ENCODE measurements at regions not wholly inside any gene's neighbourhood (a gene's known extent, or its start where the extent isn't known, plus 50 kb on each side); places are given as distances from the start of the nearest gene placed in this dataset.
"Not testable (repeated sequence)": the region's sequence is repeated elsewhere in the genome, so short reads cannot be mapped to it uniquely, and the experiment has no call there.

DNA sequence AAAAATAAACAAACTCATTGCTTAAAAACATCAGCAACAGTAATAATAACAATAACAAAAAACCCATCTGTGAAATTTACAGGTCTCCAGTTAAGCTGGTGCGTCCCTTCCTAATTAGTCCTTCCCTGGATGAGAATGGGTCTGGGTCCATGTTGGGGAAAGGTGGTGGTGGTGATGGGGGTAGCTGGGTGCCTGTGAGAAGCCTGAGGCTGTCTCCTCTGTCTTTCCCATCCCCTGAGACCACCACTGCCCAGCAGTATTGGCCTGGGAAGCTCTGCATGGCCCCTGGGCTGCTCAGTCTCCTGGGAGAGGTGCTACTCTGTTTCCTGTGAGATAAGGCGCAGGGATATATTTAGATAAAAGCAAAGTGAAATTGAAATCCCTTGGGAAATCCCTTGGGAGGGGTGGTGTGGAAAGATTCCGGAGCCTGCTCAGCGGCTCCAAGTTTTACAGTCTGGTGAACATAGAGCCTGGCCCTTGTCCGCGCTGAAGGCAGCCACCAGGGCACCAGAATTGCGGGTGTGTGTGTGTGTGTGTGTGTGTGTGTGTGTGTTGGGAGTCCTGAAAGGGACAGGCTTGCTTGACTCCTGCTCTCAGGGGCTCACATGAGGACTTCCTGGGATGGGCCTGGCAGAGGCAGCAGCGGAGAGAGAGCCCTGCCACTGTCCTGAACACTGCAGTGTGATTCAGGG is 150.2 kb downstream of the FOXD2 start:
- in situ Hi-C loops (cut with HindIII; ENCODE audit: low sequenced_read_pairs): no loop called here
- no peak for DNase-seq (ENCODE audit: low spot score)

DNA sequence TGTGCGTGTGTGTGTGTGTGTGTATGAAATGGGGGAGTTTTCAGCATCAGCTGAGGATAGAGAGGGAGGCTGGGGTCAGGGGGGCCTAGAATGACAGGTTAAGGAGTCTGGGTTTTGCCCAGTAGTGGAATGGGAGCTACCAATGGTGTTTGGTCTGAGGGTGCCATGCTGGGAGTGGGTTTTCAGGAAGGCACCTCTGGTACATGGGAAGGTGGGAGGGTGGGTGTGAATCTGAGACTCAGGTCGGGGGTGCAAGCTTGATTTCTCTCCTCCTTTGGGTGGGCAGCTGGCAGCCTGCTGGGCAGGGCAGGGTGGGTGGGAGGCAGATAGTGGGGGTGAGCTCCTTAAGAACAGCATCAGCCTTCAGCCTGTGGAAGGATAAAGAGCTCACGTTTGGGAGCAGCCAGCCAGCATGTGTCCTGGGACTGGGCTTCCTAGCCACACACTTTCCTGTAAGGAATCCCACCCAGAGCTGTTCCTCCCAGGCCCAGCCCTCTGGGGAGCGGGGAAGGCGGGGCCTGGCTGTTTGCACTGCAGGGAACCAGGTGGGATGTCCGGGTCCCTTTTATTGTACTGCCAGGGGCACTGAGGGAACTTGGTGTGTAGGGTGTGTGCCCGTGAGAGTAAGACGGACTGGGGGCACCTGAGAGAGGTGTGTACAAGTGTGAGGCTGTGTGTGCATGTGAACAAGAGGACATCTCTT is 152.8 kb downstream of the FOXD2 start:
- no peak for DNase-seq (ENCODE audit: low spot score)
- in situ Hi-C loops (cut with HindIII; ENCODE audit: low sequenced_read_pairs): no loop called here

- in situ Hi-C loops (cut with HindIII; ENCODE audit: low sequenced_read_pairs): no loop called here
- DNase-seq (ENCODE audit: low spot score): no peak
Measured at GRCh38 chr1:47591801-47592200, 154.0 kb downstream of the FOXD2 start.

GRCh38 chr1:47592296-47593012 is 154.6 kb downstream of the FOXD2 start:
- in situ Hi-C loops (cut with HindIII; ENCODE audit: low sequenced_read_pairs): no loop called here
- no peak for DNase-seq (ENCODE audit: low spot score)

- DNase-seq (ENCODE audit: low spot score): no peak
Measured at GRCh38 chr1:47593013-47593568, 155.2 kb downstream of the FOXD2 start.

DNA sequence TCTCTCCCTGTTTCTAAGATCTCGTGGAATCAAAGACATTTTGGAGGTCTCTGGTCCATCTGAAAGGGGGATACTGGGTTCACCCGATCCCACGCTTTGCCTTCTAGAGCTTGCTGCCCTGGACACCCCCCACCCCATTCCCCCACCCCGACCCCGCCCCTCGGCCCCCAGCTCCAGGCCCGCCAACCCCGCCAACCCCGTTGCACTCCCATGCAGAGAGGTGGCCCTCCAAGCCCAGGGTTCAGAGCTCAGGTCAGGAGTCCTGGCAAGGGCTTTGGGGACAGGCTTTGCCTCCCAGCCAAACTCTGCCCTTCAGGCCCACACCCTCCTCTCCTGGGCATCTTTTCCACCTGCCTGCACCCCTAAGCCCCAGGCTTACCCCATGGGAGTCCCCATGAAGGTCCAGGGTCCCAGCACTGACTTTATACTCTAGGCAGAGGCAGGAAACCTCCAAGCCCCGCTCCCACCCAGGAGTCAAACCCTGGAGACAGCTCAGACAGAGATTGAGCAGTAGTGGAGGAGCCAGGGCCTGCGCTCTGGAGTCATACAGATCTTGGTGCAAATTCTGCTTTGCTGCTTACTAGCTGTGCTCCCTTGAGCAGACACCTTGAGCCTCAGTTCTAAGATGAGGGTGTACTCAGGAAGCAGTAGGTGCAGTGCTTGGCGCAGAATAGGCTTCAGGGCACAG is 155.9 kb downstream of the FOXD2 start:
- DNase-seq (ENCODE audit: low spot score): no peak
- in situ Hi-C loops (cut with HindIII; ENCODE audit: low sequenced_read_pairs): no loop called here

More at GRCh38 chr1:47593013-47593568, 155.2 kb downstream of the FOXD2 start:
- in situ Hi-C loops (cut with HindIII; ENCODE audit: low sequenced_read_pairs): no loop called here

DNA sequence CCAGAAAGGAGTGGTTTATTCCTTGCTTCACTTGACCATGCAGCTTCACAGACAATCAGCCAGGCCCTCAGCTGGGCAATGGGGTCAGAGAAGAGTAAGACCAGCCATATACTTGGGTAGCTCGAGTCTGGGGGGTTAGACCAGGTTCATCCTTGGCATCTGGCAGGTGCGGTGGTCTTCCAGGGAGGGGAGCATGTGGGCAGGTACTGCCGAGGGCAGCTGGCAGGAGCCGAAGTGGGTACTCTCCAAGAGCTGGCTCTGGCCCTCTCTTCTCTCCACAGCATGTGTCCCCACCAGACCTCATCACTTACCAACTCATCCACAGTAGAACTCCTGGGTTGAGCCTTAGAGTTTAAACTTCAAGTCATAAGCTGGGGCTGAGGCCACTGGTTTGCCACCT is 156.8 kb downstream of the FOXD2 start:
- DNase-seq (ENCODE audit: low spot score): no peak
- in situ Hi-C loops (cut with HindIII; ENCODE audit: low sequenced_read_pairs): no loop called here

DNA sequence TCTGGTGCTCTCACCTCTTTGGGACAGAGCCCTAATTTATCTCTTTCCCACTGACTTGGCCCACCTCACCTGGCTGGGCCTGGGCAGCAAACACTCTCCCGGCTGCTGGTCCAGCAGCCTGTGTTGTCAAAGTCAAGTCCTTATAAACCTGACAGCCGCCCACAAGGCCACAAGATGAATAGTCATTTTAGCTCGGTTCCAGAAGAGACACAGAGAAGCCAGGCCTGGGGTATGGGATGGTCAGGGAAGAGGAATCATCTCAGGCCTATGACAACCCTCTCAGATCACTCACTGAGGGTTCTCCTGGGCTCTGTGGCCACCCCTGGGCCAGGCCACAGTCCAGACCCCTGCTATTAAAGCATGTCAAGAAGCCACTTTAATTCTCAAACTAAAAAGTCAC is 158.5 kb downstream of the FOXD2 start:
- no peak for DNase-seq (ENCODE audit: low spot score)
- in situ Hi-C loops (cut with HindIII; ENCODE audit: low sequenced_read_pairs): no loop called here

- DNase-seq (ENCODE audit: low spot score): no peak
- in situ Hi-C loops (cut with HindIII; ENCODE audit: low sequenced_read_pairs): no loop called here
Measured at GRCh38 chr1:47598357-47598756, 160.5 kb downstream of the FOXD2 start.

DNA sequence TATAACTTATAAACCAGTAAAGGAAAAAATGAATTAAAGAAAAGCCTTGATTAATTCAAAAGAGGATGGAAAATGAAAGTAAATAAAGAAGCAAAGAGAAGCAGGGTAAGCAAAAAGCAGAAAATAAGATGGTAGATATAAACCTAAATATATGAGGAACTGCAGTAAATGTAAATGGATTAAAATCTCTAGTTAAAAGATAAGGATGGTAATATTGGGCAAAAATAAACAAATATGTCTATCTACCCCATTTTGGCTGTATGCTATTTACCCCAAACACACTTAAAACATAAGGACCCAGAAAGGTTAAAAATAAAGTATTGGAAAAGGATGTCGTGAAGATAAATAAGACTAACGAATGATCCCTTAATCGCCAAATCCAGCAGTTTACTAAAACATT is 161.9 kb downstream of the FOXD2 start:
- in situ Hi-C loops (cut with HindIII; ENCODE audit: low sequenced_read_pairs): no loop called here
- no peak for DNase-seq (ENCODE audit: low spot score)

DNA sequence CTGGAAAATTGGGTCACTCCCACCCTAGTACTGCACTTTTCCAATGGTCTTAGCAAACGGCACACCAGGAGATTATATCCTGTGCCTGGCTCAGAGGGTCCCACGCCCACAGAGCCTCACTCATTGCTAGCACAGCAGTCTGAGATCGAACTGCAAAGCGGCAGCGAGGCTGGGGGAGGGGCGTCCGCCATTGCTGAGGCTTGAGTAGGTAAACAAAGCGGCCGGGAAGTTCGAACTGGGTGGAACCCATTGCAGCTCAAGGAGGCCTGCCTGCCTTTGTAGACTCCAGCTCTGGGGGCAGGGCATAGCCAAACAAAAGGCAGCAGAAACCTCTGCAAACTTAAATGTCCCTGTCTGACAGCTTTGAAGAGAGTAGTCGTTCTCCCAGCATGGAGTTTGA is 164.6 kb downstream of the FOXD2 start:
- DNase-seq (ENCODE audit: low spot score); in situ Hi-C loops (cut with HindIII; ENCODE audit: low sequenced_read_pairs): not testable (repeated sequence)

DNA sequence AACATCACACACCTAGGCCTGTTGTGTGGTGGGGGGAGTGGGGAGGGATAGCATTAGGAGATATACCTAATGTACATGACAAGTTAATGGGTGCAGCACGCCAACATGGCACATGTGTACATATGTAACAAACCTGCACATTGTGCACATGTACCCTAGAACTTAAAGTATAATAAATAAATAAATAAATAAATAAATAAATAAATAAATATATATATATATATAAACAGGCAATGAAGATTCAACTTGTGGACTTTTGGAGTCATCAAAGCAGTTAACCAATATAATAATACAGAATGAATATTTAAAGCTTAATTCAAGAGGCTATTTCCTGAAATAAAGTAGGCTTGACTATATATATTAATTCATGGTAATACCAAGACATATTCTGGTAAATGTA is 167.0 kb downstream of the FOXD2 start:
- in situ Hi-C loops (cut with HindIII; ENCODE audit: low sequenced_read_pairs); DNase-seq (ENCODE audit: low spot score): not testable (repeated sequence)

GRCh38 chr1:47608296-47608875 is 170.5 kb downstream of the FOXD2 start:
- in situ Hi-C loops (cut with HindIII; ENCODE audit: low sequenced_read_pairs): no loop called here
- DNase-seq (ENCODE audit: low spot score): no peak

GRCh38 chr1:47611992-47612391 is 174.1 kb downstream of the FOXD2 start:
- in situ Hi-C loops (cut with HindIII; ENCODE audit: low sequenced_read_pairs): no loop called here
- no peak for DNase-seq (ENCODE audit: low spot score)

GRCh38 chr1:47612819-47613218 is 175.0 kb downstream of the FOXD2 start:
- in situ Hi-C loops (cut with HindIII; ENCODE audit: low sequenced_read_pairs): no loop called here
- DNase-seq (ENCODE audit: low spot score): no peak

GRCh38 chr1:47616036-47616435 is 178.2 kb downstream of the FOXD2 start:
- in situ Hi-C loops (cut with HindIII; ENCODE audit: low sequenced_read_pairs): no loop called here
- no peak for DNase-seq (ENCODE audit: low spot score)

DNA sequence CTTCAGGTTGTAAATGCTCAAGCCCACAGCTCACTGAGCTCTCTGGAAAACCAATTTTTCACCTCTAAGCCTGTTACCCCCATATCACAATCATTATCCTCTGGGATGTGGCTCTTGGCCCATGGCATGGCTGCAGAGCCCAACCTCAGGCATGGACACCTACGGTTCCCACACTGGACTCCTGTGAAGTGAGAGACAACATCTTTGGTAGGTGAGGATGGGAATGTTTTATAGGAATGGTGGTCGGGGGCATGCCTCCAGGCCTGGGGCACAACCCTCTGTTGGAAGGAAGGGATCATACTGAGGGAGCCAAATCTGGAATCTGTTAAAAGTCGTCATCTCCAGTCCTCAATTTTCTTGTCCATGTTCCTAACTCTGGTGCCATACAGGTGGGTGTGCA is 179.1 kb downstream of the FOXD2 start:
- no peak for DNase-seq (ENCODE audit: low spot score)
- in situ Hi-C loops (cut with HindIII; ENCODE audit: low sequenced_read_pairs): no loop called here

DNA sequence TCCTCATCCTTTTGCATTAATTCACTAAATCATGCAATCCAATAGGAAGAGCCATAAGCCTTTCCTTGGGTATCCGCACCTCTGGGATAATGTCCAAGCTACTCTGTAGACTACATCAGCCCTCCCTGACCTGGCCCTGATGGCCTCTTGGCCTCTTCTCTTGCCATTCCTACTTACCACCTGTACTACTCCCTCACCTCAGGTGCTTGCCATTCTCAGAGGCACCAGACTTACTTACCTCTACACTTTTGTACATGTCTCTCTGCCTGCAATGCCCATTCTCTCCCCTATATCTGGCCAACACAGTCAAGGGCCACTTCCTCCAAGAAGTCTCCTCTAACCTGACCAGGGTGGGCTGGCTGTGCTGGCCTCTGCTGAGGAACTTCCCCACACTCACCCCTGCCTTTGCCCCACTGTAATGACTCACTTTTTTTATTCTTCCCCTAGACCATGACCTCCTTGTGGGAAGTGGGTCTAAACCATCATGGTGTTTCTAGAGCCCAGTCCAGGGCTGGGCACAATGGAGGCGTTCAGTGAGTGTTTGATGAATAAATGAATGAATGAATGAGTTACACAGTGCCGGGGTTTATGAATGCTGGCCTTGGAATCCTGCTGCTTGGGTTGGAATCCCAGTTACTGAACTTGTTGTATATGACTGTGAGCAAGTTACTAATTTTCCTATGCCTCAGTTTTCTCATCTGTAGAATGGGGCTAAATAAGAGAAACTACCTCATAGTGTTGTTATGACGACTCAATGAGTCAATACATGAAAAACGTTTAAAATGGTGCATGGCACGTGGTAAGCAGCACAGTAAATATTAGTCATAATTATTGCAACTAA is 179.8 kb downstream of the FOXD2 start:
- no peak for DNase-seq (ENCODE audit: low spot score)
- in situ Hi-C loops (cut with HindIII; ENCODE audit: low sequenced_read_pairs): no loop called here
